22Rv1 (cell line): ENCODE measurements at regions not wholly inside any gene's neighbourhood (a gene's known extent, or its start where the extent isn't known, plus 50 kb on each side); places are given as distances from the start of the nearest gene placed in this dataset.

Experiments used
- ZFX ChIP-seq: fragments of 450-650 bp; IDR thresholded peaks from 2 replicates; pipeline ENCODE4 v1.6.1; 2017; ENCODE audit warnings: antibody characterized with exemption, borderline replicate concordance
- TF ChIP-seq, protein P1 (sequence below): fragments of 450-650 bp; IDR thresholded peaks from 2 replicates; pipeline ENCODE4 v1.5.1; 2017; ENCODE audit warnings: mild to moderate bottlenecking

DNA sequence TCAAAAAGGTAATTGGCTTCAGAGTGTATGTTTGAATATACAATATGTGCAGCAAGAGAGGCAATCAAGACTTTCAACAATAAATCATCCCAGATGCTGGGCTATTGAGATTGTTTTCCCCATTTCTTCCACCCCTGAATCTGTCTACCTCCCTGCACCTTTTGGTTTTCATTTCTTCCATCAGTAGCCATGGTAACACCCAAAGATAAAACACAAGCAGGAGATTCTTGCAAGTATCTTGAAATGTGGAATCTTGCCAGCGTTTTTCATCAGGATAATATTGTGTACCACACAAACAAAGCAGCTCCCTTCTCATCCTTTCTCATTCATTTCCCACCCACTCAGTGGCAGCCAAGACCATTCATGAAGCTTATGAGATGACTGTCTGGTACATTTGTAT is 73.0 kb upstream of the NRSN1 start:
- TF ChIP-seq, protein P1, sequence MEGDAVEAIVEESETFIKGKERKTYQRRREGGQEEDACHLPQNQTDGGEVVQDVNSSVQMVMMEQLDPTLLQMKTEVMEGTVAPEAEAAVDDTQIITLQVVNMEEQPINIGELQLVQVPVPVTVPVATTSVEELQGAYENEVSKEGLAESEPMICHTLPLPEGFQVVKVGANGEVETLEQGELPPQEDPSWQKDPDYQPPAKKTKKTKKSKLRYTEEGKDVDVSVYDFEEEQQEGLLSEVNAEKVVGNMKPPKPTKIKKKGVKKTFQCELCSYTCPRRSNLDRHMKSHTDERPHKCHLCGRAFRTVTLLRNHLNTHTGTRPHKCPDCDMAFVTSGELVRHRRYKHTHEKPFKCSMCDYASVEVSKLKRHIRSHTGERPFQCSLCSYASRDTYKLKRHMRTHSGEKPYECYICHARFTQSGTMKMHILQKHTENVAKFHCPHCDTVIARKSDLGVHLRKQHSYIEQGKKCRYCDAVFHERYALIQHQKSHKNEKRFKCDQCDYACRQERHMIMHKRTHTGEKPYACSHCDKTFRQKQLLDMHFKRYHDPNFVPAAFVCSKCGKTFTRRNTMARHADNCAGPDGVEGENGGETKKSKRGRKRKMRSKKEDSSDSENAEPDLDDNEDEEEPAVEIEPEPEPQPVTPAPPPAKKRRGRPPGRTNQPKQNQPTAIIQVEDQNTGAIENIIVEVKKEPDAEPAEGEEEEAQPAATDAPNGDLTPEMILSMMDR = no peak
- TF ChIP-seq ZFX = no peak
